ENCODE measurements at regions not wholly inside any gene's neighbourhood (a gene's known extent, or its start where the extent isn't known, plus 50 kb on each side); places are given as distances from the start of the nearest gene placed in this dataset.

DNA sequence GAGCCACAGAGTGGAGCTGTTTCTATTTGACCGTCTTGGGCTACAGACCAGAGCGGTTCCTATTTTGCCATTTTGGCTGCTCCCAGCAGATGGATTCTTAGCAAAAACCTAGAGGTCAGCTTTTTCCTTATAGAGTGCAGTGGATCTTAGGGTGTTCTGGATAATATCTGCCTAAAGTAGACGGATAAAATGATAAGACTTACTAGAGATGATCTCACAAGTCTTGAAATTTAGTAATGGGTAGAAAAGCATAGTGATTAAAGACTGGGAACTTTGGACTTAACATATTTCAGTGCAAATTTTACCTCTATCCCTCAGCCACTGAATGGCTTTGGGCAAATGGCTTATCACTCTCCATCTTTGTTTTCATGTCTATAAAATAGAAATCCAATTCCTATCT is 439.8 kb downstream of the ADGRL2 start:
- ChIA-PET CTCF (no interaction called here), POLR2A (no interaction called here)
- ATAC-seq (replicated peaks in 1 of 4), result no peak
- no peak overlapping the region for H3K27ac ChIP-seq (ENCODE audit: low read length)
- H3K4me1 ChIP-seq (ENCODE audit: control insufficient read depth in 1 of 2, extremely low read depth in 1 of 2, insufficient read depth in 2 of 2, low read length in 2 of 2), result no peaks in the 10 kb centered on the region
- peaks cover 2 to 21% (median 12%) of the 10 kb centered on the region in 3 donors for H3K9me3 Mint-ChIP-seq
- no peaks in the 10 kb centered on the region for H3K9me3 ChIP-seq
- no peaks in the 10 kb centered on the region for H3K27me3 ChIP-seq (replicated peaks in 1 of 2; ENCODE audit: control insufficient read depth in 2 of 2, extremely low read depth in 1 of 2, insufficient read depth in 2 of 2, low read length in 1 of 2)
- no peak overlapping the region for H3K4me3 Mint-ChIP-seq
- no peaks in the 10 kb centered on the region for H3K36me3 ChIP-seq (ENCODE audit: control insufficient read depth in 2 of 2, extremely low read depth in 1 of 2, insufficient read depth in 1 of 2, low read length in 1 of 2)
- no peaks in the 10 kb centered on the region for H3K4me1 Mint-ChIP-seq
- DNase-seq, result no peak
- H3K4me3 ChIP-seq (ENCODE audit: control insufficient read depth in 1 of 2, extremely low read depth in 1 of 2, low read length in 1 of 2), result no peak overlapping the region
- no peaks in the 10 kb centered on the region for H3K36me3 Mint-ChIP-seq
- 54% methylated on average over 2 of the region's 3 CpGs for WGBS (ENCODE audit: insufficient coverage)
- H3K27ac Mint-ChIP-seq, result no peak overlapping the region
- no peaks in the 10 kb centered on the region for H3K27me3 Mint-ChIP-seq

DNA sequence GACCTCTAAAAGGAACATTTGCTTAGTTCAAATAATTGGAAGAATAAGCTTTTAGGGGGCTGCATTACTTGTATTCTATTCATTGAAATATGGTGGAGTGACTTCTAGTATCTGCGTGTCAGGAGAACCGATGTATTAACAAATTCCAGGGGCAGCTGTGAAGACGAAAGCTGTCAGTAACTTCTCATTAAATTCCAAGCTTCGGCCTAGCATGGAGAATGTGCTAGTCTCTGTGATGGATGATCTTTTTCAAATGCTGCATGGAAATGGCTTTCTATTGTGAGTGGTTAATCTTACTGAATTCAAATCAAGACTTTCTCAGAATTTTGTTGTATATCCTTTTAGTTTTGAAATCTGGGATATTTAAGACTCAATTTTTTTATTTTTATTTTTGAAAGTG is 429.9 kb downstream of the ADGRL2 start:
- CTCF ChIA-PET, result no interaction called here
- ATAC-seq (replicated peaks in 1 of 4) (no peak), DNase-seq (no peak)
- no peaks in the 10 kb centered on the region for H3K36me3 Mint-ChIP-seq
- H3K4me1 Mint-ChIP-seq, result no peaks in the 10 kb centered on the region
- Histone ChIP-seq H3K4me1 (ENCODE audit: control insufficient read depth in 1 of 2, extremely low read depth in 1 of 2, insufficient read depth in 2 of 2, low read length in 2 of 2) (no peaks in the 10 kb centered on the region), H3K4me3 (ENCODE audit: control insufficient read depth in 1 of 2, extremely low read depth in 1 of 2, low read length in 1 of 2) (no peak overlapping the region), H3K9me3 (no peaks in the 10 kb centered on the region), H3K27me3 (replicated peaks in 1 of 2; ENCODE audit: control insufficient read depth in 2 of 2, extremely low read depth in 1 of 2, insufficient read depth in 2 of 2, low read length in 1 of 2) (no peaks in the 10 kb centered on the region), H3K36me3 (ENCODE audit: control insufficient read depth in 2 of 2, extremely low read depth in 1 of 2, insufficient read depth in 1 of 2, low read length in 1 of 2) (no peaks in the 10 kb centered on the region), H3K27ac (ENCODE audit: low read length) (no peak overlapping the region)
- no peak overlapping the region for H3K4me3 Mint-ChIP-seq
- WGBS (ENCODE audit: insufficient coverage), result 100% methylated on average over 1 of the region's 4 CpGs
- peaks cover 4 to 14% (median 5%) of the 10 kb centered on the region in 3 donors for H3K9me3 Mint-ChIP-seq
- no peak overlapping the region for H3K27ac Mint-ChIP-seq
- POLR2A ChIA-PET, result no interaction called here
- no peaks in the 10 kb centered on the region for H3K27me3 Mint-ChIP-seq

DNA sequence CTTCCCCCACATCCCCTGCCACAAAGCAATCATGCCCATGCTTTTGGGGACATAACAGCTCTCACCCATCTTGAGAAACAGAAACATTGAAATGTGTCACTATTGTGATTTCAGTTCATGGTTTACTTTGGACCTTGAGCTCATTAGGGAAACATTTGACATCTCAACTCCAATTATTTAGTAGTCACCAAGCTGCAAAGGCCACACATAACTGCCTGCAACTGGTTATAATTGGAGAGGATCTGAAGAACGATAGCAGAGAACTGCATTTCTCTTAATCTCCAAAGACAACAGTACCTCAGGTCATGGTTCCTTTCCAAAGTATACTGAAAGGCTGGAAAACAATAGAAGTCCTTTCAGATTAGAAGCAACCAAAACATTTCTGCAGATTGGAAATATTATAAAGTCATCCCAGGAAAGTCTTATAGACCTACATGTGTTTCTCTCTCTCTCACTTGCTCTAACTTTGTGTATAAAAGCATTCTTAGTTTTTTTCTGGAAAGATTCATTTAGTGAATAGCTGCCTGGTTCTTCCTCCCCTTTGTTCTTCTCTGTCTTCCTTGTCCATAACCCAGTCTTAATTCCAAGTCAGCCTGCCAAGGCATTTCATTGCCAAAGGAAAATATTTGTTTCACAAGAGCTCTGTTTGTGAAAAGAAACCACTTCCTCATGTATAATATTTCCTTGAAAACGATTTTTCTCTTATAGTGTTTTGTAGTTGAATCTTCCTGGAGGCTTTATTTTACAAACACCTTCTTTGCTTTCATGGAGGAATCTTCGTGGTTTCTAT is 426.8 kb downstream of the ADGRL2 start:
- no peak for ATAC-seq (replicated peaks in 1 of 4)
- Mint-ChIP-seq H3K4me3 (no peak overlapping the region), H3K9me3 (peaks cover 0 to 4% (median 0%) of the 10 kb centered on the region in 3 donors), H3K27ac (no peak overlapping the region), H3K27me3 (no peaks in the 10 kb centered on the region), H3K36me3 (no peaks in the 10 kb centered on the region), H3K4me1 (no peaks in the 10 kb centered on the region)
- WGBS (ENCODE audit: insufficient coverage), result no CpG with 5 or more reads among the region's 3 CpGs
- H3K4me3 ChIP-seq (ENCODE audit: control insufficient read depth in 1 of 2, extremely low read depth in 1 of 2, low read length in 1 of 2), result no peak overlapping the region
- no peak overlapping the region for H3K27ac ChIP-seq (ENCODE audit: low read length)
- H3K9me3 ChIP-seq, result no peaks in the 10 kb centered on the region
- no peaks in the 10 kb centered on the region for H3K27me3 ChIP-seq (replicated peaks in 1 of 2; ENCODE audit: control insufficient read depth in 2 of 2, extremely low read depth in 1 of 2, insufficient read depth in 2 of 2, low read length in 1 of 2)
- ChIA-PET CTCF (no interaction called here), POLR2A (no interaction called here)
- DNase-seq, result no peak
- no peaks in the 10 kb centered on the region for H3K4me1 ChIP-seq (ENCODE audit: control insufficient read depth in 1 of 2, extremely low read depth in 1 of 2, insufficient read depth in 2 of 2, low read length in 2 of 2)
- H3K36me3 ChIP-seq (ENCODE audit: control insufficient read depth in 2 of 2, extremely low read depth in 1 of 2, insufficient read depth in 1 of 2, low read length in 1 of 2), result no peaks in the 10 kb centered on the region

DNA sequence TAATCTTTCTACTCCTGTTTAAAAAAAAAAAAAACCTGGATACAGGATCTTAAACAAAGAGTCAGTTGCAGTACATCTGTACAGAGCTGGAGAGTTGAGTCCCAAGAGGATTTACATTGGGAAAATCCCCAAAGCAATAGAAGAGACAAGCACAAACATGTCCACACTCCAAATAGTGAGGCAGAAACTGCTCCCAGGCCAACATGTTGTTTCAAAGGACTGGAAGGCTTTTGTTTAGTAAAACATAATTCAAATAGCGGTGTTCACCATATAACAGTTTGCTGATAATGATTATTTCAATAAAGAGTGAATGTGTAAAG is 425.4 kb downstream of the ADGRL2 start:
- H3K27ac Mint-ChIP-seq, result no peak overlapping the region
- no CpG with 5 or more reads among the region's 1 CpG for WGBS (ENCODE audit: insufficient coverage)
- ChIA-PET CTCF (no interaction called here), POLR2A (no interaction called here)
- no peaks in the 10 kb centered on the region for H3K27me3 Mint-ChIP-seq
- no peaks in the 10 kb centered on the region for H3K9me3 Mint-ChIP-seq
- H3K4me1 ChIP-seq (ENCODE audit: control insufficient read depth in 1 of 2, extremely low read depth in 1 of 2, insufficient read depth in 2 of 2, low read length in 2 of 2), result no peaks in the 10 kb centered on the region
- H3K9me3 ChIP-seq, result no peaks in the 10 kb centered on the region
- no peaks in the 10 kb centered on the region for H3K36me3 Mint-ChIP-seq
- no peaks in the 10 kb centered on the region for H3K36me3 ChIP-seq (ENCODE audit: control insufficient read depth in 2 of 2, extremely low read depth in 1 of 2, insufficient read depth in 1 of 2, low read length in 1 of 2)
- H3K4me3 ChIP-seq (ENCODE audit: control insufficient read depth in 1 of 2, extremely low read depth in 1 of 2, low read length in 1 of 2), result no peak overlapping the region
- ATAC-seq (replicated peaks in 1 of 4) (no peak), DNase-seq (no peak)
- H3K27me3 ChIP-seq (replicated peaks in 1 of 2; ENCODE audit: control insufficient read depth in 2 of 2, extremely low read depth in 1 of 2, insufficient read depth in 2 of 2, low read length in 1 of 2), result no peaks in the 10 kb centered on the region
- no peak overlapping the region for H3K4me3 Mint-ChIP-seq
- no peak overlapping the region for H3K27ac ChIP-seq (ENCODE audit: low read length)
- H3K4me1 Mint-ChIP-seq, result no peaks in the 10 kb centered on the region

DNA sequence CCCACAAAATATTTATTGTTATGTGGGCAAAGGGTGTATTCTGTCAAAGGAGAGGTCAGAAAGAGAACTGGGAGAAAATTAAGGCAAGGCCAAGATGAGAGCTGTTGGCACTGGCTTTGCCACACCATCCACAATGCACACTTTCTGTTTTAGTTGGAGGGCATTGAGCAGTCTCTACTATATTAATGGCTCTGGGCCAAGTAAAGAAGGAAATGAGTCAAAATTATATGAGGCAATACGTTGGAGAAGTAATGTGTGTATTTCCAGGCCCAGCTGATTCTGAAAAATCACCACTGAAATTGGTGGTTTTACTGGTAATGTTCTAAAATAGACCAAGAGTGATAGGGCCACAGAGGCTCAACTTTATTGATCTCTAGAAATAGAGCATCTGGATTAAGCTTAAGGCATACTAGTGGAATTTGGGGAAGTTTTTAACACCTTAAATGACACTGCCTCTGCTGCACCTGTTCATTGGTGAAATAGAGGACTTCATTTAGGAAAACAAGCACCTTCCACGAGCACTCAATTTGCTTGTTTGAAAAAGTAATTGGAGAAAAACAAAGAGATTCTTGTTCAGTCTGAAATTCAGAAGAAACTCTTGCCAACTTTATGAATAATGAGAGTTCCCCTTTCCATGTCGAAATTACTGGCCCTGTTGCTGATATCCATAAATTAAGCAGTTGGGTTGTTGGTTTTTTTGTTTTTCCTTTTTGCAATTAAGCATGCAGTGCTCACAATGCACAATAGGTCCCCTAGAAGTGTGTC is 424.9 kb downstream of the ADGRL2 start:
- peaks cover 0 to under 1% (median 0%) of the 10 kb centered on the region in 3 donors for H3K9me3 Mint-ChIP-seq
- CTCF ChIA-PET, result no interaction called here
- Histone ChIP-seq H3K36me3 (ENCODE audit: control insufficient read depth in 2 of 2, extremely low read depth in 1 of 2, insufficient read depth in 1 of 2, low read length in 1 of 2) (no peaks in the 10 kb centered on the region), H3K27ac (ENCODE audit: low read length) (no peak overlapping the region), H3K4me1 (ENCODE audit: control insufficient read depth in 1 of 2, extremely low read depth in 1 of 2, insufficient read depth in 2 of 2, low read length in 2 of 2) (no peaks in the 10 kb centered on the region), H3K4me3 (ENCODE audit: control insufficient read depth in 1 of 2, extremely low read depth in 1 of 2, low read length in 1 of 2) (no peak overlapping the region), H3K9me3 (no peaks in the 10 kb centered on the region), H3K27me3 (replicated peaks in 1 of 2; ENCODE audit: control insufficient read depth in 2 of 2, extremely low read depth in 1 of 2, insufficient read depth in 2 of 2, low read length in 1 of 2) (no peaks in the 10 kb centered on the region)
- no peak overlapping the region for H3K27ac Mint-ChIP-seq
- 9% methylated on average over 1 of the region's 3 CpGs for WGBS (ENCODE audit: insufficient coverage)
- no peak for DNase-seq
- H3K4me3 Mint-ChIP-seq, result no peak overlapping the region
- no peak for ATAC-seq (replicated peaks in 1 of 4)
- no peaks in the 10 kb centered on the region for H3K27me3 Mint-ChIP-seq
- no peaks in the 10 kb centered on the region for H3K36me3 Mint-ChIP-seq
- no peaks in the 10 kb centered on the region for H3K4me1 Mint-ChIP-seq
- POLR2A ChIA-PET, result no interaction called here

DNA sequence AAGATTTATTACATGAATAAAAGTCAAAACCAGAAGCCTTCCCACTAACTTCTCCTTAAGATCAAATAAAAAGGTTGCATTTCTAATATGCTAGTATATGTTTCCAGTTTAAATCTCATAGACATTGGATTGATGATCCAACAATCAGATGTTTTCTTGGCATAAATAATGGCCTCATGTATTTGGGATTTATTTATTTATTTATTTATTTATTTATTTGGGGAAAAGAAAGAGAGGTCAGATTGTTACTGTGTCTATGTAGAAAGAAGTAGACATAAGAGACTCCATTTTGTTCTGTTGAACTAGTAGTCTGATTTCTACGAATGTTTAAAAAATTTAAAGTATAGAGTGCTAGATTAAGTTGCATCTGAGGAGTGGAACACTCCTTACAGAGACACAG is 422.4 kb downstream of the ADGRL2 start:
- H3K4me1 Mint-ChIP-seq, result no peaks in the 10 kb centered on the region
- no peaks in the 10 kb centered on the region for H3K36me3 Mint-ChIP-seq
- no peaks in the 10 kb centered on the region for H3K36me3 ChIP-seq (ENCODE audit: control insufficient read depth in 2 of 2, extremely low read depth in 1 of 2, insufficient read depth in 1 of 2, low read length in 1 of 2)
- H3K9me3 ChIP-seq, result no peaks in the 10 kb centered on the region
- no peak overlapping the region for H3K27ac Mint-ChIP-seq
- no peak overlapping the region for H3K27ac ChIP-seq (ENCODE audit: low read length)
- ATAC-seq (replicated peaks in 1 of 4) (no peak), DNase-seq (no peak)
- CTCF ChIA-PET, result no interaction called here
- H3K4me1 ChIP-seq (ENCODE audit: control insufficient read depth in 1 of 2, extremely low read depth in 1 of 2, insufficient read depth in 2 of 2, low read length in 2 of 2), result no peaks in the 10 kb centered on the region
- no peaks in the 10 kb centered on the region for H3K27me3 ChIP-seq (replicated peaks in 1 of 2; ENCODE audit: control insufficient read depth in 2 of 2, extremely low read depth in 1 of 2, insufficient read depth in 2 of 2, low read length in 1 of 2)
- H3K4me3 ChIP-seq (ENCODE audit: control insufficient read depth in 1 of 2, extremely low read depth in 1 of 2, low read length in 1 of 2), result no peak overlapping the region
- POLR2A ChIA-PET, result no interaction called here
- H3K9me3 Mint-ChIP-seq, result peaks cover 0 to 5% (median 0%) of the 10 kb centered on the region in 3 donors
- no peak overlapping the region for H3K4me3 Mint-ChIP-seq
- H3K27me3 Mint-ChIP-seq, result no peaks in the 10 kb centered on the region
- WGBS (ENCODE audit: insufficient coverage), result no CpG with 5 or more reads among the region's 1 CpG

All from T-cell (primary cell).